A673 (cell line): ENCODE measurements at regions not wholly inside any gene's neighbourhood (a gene's known extent, or its start where the extent isn't known, plus 50 kb on each side); places are given as distances from the start of the nearest gene placed in this dataset.

Source experiments
- EZH2 ChIP-seq: fragments of 200-600 bp; sonication (generic); IDR thresholded peaks from 2 replicates; pipeline ENCODE4 v1.6.1; 2017; ENCODE audit warnings: borderline replicate concordance, low read depth, mild to moderate bottlenecking, mixed read lengths, antibody characterized with exemption, low read length; ENCODE audit not compliant: poor library complexity, severe bottlenecking
- TF ChIP-seq, protein P1 (sequence below): fragments of 300-800, 200-600 bp; sonication (generic); conservative IDR thresholded peaks from 2 replicates; pipeline ENCODE4 v1.5.1; 2017; ENCODE audit warnings: low read depth, mild to moderate bottlenecking, antibody characterized with exemption, low read length, moderate library complexity, mixed read lengths

DNA sequence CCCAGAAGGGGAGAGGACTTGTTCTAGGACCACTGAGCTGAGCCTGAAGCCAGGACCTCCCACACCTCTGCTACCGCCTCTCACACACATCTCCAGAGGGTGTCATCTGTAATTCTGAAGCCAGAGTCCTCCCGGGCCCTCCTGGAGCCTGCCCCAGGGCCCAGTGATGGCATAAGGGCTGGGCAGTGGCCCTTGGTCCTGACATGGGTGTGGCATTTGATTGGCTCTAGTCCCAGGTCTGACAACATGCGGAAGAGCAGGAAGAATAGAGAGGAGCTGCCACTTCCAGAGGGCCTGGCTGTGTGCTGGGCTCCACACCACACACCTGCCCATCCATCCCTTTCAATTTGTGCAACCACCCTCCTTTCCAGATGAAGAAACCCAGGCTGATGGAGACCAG is 144.3 kb upstream of the GSC start:
- TF ChIP-seq, protein P1, sequence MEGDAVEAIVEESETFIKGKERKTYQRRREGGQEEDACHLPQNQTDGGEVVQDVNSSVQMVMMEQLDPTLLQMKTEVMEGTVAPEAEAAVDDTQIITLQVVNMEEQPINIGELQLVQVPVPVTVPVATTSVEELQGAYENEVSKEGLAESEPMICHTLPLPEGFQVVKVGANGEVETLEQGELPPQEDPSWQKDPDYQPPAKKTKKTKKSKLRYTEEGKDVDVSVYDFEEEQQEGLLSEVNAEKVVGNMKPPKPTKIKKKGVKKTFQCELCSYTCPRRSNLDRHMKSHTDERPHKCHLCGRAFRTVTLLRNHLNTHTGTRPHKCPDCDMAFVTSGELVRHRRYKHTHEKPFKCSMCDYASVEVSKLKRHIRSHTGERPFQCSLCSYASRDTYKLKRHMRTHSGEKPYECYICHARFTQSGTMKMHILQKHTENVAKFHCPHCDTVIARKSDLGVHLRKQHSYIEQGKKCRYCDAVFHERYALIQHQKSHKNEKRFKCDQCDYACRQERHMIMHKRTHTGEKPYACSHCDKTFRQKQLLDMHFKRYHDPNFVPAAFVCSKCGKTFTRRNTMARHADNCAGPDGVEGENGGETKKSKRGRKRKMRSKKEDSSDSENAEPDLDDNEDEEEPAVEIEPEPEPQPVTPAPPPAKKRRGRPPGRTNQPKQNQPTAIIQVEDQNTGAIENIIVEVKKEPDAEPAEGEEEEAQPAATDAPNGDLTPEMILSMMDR, result no peak
- TF ChIP-seq EZH2, result no peak
